ENCODE measurements at regions not wholly inside any gene's neighbourhood (a gene's known extent, or its start where the extent isn't known, plus 50 kb on each side); places are given as distances from the start of the nearest gene placed in this dataset.
"Not testable (repeated sequence)": the region's sequence is repeated elsewhere in the genome, so short reads cannot be mapped to it uniquely, and the experiment has no call there.

GRCh38 chr1:233722212-233722979 is 108.5 kb downstream of the KCNK1 start:
- DNase-seq: no peak

GRCh38 chr1:233723387-233723786 is 109.5 kb downstream of the KCNK1 start:
- DNase-seq: no peak

GRCh38 chr1:233724131-233724631 is 110.3 kb downstream of the KCNK1 start:
- DNase-seq: not testable (repeated sequence)

- no peak for DNase-seq
These were observed 111.5 kb downstream of the KCNK1 start for GRCh38 chr1:233725423-233725822.

GRCh38 chr1:233728721-233729120 is 114.8 kb downstream of the KCNK1 start:
- peak; percentile 15 to 69 for DNase-seq

GRCh38 chr1:233730380-233730779 is 116.5 kb downstream of the KCNK1 start:
- DNase-seq: no peak

GRCh38 chr1:233730809-233731208 is 116.9 kb downstream of the KCNK1 start:
- DNase-seq: no peak

GRCh38 chr1:233732206-233732605 is 118.3 kb downstream of the KCNK1 start:
- DNase-seq: no peak

GRCh38 chr1:233734456-233734855 is 120.5 kb downstream of the KCNK1 start:
- DNase-seq: no peak

- no peak for DNase-seq
These were observed 121.4 kb downstream of the KCNK1 start for GRCh38 chr1:233735331-233735730.

GRCh38 chr1:233735847-233736246 is 121.9 kb downstream of the KCNK1 start:
- no peak for DNase-seq

- no peak for DNase-seq
These were observed 123.4 kb downstream of the KCNK1 start for GRCh38 chr1:233737341-233737740.

GRCh38 chr1:233738396-233738795 is 124.5 kb downstream of the KCNK1 start:
- no peak for DNase-seq

GRCh38 chr1:233738850-233739249 is 124.9 kb downstream of the KCNK1 start:
- DNase-seq: no peak

GRCh38 chr1:233744779-233745513 is 131.0 kb downstream of the KCNK1 start:
- no peak for DNase-seq

- DNase-seq: no peak
These were observed 136.2 kb downstream of the KCNK1 start for GRCh38 chr1:233750139-233750538.

GRCh38 chr1:233759665-233760064 is 144.8 kb upstream of the SLC35F3 start:
- DNase-seq: no peak

GRCh38 chr1:233764304-233764703 is 140.2 kb upstream of the SLC35F3 start:
- DNase-seq: not testable (repeated sequence)

- no peak for DNase-seq
These were observed 126.9 kb upstream of the SLC35F3 start for GRCh38 chr1:233777566-233777965.

- no peak for DNase-seq
These were observed 124.4 kb upstream of the SLC35F3 start for GRCh38 chr1:233780049-233780448.

GRCh38 chr1:233782937-233783586 is 121.4 kb upstream of the SLC35F3 start:
- no peak for DNase-seq

GRCh38 chr1:233787599-233787998 is 116.9 kb upstream of the SLC35F3 start:
- no peak for DNase-seq

- no peak for DNase-seq
These were observed 115.8 kb upstream of the SLC35F3 start for GRCh38 chr1:233788687-233789086.

GRCh38 chr1:233790121-233790520 is 114.4 kb upstream of the SLC35F3 start:
- DNase-seq: no peak

Data from NCI-H2081 (cell line).